ENCODE measurements at regions not wholly inside any gene's neighbourhood (a gene's known extent, or its start where the extent isn't known, plus 50 kb on each side); places are given as distances from the start of the nearest gene placed in this dataset.

GRCh38 chr6:94300424-94301144 lies 881.2 kb upstream of the EPHA7 start:
- H3K36me3 ChIP-seq = no peaks in the 10 kb centered on the region
- no peak overlapping the region for H3K27ac ChIP-seq (replicated peaks in 1 of 4)
- WGBS = 88% methylated on average over 5 of the region's 5 CpGs
- no peaks in the 10 kb centered on the region for H3K9me3 ChIP-seq
- TF ChIP-seq POLR2A (IDR thresholded peaks at IDR 0.05; ENCODE audit: low read depth) = no peak
- no peak for TF ChIP-seq CTCF (IDR thresholded peaks at IDR 0.05)
- TF ChIP-seq EP300 (IDR thresholded peaks at IDR 0.05) = no peak
- no peak for TF ChIP-seq POLR2AphosphoS5 (IDR thresholded peaks at IDR 0.05)
- H3K4me1 ChIP-seq = no peaks in the 10 kb centered on the region
- DNase-seq (ENCODE audit: extremely low spot score) = no peak
- H3K27me3 ChIP-seq = no peaks in the 10 kb centered on the region
- intact Hi-C loops (cut with DNase I) = no loop called here
- H3K4me3 ChIP-seq = no peak overlapping the region

GRCh38 chr6:94289131-94289530 lies 869.8 kb upstream of the EPHA7 start:
- WGBS = 87% methylated on average over 6 of the region's 6 CpGs
- Histone ChIP-seq H3K9me3 (no peaks in the 10 kb centered on the region), H3K4me3 (no peak overlapping the region), H3K27ac (replicated peaks in 1 of 4) (no peak overlapping the region), H3K36me3 (no peaks in the 10 kb centered on the region), H3K4me1 (no peaks in the 10 kb centered on the region), H3K27me3 (no peaks in the 10 kb centered on the region)
- no peak for DNase-seq (ENCODE audit: extremely low spot score)
- TF ChIP-seq CTCF (IDR thresholded peaks at IDR 0.05) (no peak), POLR2A (IDR thresholded peaks at IDR 0.05; ENCODE audit: low read depth) (no peak), EP300 (IDR thresholded peaks at IDR 0.05) (no peak), POLR2AphosphoS5 (IDR thresholded peaks at IDR 0.05) (no peak)
- intact Hi-C loops (cut with DNase I) = no loop called here

- no peak for DNase-seq (ENCODE audit: extremely low spot score)
- Histone ChIP-seq H3K36me3 (no peaks in the 10 kb centered on the region), H3K27me3 (no peaks in the 10 kb centered on the region), H3K4me1 (no peaks in the 10 kb centered on the region), H3K27ac (replicated peaks in 1 of 4) (no peak overlapping the region), H3K4me3 (no peak overlapping the region), H3K9me3 (no peaks in the 10 kb centered on the region)
- TF ChIP-seq POLR2A (IDR thresholded peaks at IDR 0.05; ENCODE audit: low read depth) = no peak
- no peak for TF ChIP-seq POLR2AphosphoS5 (IDR thresholded peaks at IDR 0.05)
- no peak for TF ChIP-seq CTCF (IDR thresholded peaks at IDR 0.05)
- no peak for TF ChIP-seq EP300 (IDR thresholded peaks at IDR 0.05)
- intact Hi-C loops (cut with DNase I) = no loop called here
- WGBS = 48% methylated on average over 5 of the region's 5 CpGs
These were observed 858.8 kb upstream of the EPHA7 start for GRCh38 chr6:94278146-94278545.

- no peaks in the 10 kb centered on the region for H3K9me3 ChIP-seq
- WGBS = 73% methylated on average over 2 of the region's 2 CpGs
- intact Hi-C loops (cut with DNase I) = no loop called here
- H3K27ac ChIP-seq (replicated peaks in 1 of 4) = no peak overlapping the region
- TF ChIP-seq POLR2AphosphoS5 (IDR thresholded peaks at IDR 0.05) = no peak
- TF ChIP-seq EP300 (IDR thresholded peaks at IDR 0.05) = no peak
- no peak for TF ChIP-seq POLR2A (IDR thresholded peaks at IDR 0.05; ENCODE audit: low read depth)
- TF ChIP-seq CTCF (IDR thresholded peaks at IDR 0.05) = no peak
- no peak for DNase-seq (ENCODE audit: extremely low spot score)
- H3K27me3 ChIP-seq = no peaks in the 10 kb centered on the region
- no peak overlapping the region for H3K4me3 ChIP-seq
- H3K36me3 ChIP-seq = no peaks in the 10 kb centered on the region
- no peaks in the 10 kb centered on the region for H3K4me1 ChIP-seq
These were observed 853.0 kb upstream of the EPHA7 start for GRCh38 chr6:94272327-94272726.
